ELF-1 (cell line): ENCODE measurements at regions not wholly inside any gene's neighbourhood (a gene's known extent, or its start where the extent isn't known, plus 50 kb on each side); places are given as distances from the start of the nearest gene placed in this dataset.
"Not testable (repeated sequence)": the region's sequence is repeated elsewhere in the genome, so short reads cannot be mapped to it uniquely, and the experiment has no call there.

Experiments used
- DNase-seq: peaks from one replicate; pipeline ENCODE4 v3.0.0-alpha.2; 2016; ENCODE audit warnings: low read depth, low spot score

DNA sequence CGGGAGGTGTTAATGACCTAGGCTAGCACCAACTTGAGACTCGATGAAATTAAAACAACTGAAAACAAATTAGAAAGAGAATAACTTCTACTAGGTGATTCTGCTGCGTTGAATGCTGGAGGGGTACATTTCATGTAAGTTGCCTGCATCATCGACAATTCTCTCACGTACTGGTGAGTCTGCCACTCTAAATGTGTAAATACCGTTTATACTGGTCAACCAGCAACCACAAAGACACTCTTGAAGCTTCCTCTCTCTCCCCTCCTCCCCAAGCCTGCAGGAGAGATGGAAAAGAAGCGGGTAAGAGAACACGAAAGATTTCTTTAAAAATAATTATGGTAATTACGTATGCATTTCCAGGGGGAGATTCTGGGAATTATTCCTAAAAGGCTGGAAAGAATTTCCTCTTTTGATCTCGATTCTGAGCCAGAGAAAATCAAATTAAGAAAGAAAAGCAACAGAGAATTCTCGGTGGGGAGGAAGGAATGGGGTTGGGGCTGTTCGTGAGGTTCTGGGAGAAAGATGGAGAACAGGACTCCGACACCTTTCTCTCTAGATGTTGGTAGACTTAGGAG, 68.6 kb upstream of the MRTFB start:
- no peak for DNase-seq

DNA sequence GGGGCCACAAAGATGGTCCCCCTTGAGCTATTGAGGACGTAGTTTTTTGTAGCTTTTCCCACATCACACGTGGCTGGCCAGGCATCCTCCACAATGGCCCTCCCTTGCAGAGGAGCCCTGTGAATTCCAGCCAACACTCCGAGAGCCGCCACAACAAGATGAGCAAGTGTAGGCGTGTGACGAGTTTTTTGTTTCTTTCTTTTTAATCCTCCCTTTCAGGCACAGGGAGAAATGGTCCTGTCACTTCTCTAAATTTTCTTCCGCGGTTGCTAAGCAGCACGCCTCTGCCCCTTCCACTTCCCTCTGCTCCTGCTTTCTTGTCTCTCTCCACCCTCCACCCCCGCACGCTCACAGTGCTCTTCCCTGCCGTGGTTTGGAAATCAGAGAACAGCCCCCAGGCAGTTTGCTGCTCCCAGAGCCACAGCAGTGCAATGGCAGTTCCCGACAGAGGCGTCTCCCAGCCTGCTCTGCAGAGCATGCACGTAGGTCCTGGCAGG, 68.0 kb upstream of the MRTFB start:
- peak; percentile 94 for DNase-seq

DNA sequence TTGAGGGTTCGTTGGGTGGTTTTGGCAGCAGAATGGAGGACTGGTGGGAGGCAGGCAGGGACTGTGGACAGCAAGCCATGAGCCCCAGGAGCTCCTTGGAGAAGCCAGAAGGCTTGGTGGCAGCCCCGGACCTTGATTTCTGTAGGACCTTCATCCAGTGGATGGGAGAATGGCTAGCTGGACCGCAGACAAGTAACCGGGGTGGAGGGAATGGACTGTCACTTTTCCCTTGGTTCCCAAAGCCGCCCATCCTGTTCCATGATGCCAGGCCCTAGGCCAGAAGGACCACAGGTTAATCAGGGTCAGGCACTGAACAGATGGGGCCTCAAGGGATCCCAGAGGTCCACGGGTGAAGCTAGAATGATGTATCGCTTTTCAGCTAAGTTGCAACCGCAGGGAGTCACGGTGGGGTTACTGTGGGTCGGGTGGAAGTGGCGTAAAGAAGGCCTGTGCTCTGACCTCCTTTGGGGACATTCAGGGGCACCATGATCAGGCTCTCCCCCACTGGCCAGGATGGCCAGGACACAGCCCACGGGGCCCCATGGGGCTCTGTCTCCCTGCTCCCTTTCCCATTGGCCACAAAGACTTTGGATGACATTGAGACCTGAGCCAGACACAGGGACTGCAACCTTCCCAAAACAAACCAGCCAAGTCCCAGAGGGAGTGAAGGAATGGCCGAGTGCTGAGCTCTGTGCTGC, 66.9 kb upstream of the MRTFB start:
- no peak for DNase-seq

DNA sequence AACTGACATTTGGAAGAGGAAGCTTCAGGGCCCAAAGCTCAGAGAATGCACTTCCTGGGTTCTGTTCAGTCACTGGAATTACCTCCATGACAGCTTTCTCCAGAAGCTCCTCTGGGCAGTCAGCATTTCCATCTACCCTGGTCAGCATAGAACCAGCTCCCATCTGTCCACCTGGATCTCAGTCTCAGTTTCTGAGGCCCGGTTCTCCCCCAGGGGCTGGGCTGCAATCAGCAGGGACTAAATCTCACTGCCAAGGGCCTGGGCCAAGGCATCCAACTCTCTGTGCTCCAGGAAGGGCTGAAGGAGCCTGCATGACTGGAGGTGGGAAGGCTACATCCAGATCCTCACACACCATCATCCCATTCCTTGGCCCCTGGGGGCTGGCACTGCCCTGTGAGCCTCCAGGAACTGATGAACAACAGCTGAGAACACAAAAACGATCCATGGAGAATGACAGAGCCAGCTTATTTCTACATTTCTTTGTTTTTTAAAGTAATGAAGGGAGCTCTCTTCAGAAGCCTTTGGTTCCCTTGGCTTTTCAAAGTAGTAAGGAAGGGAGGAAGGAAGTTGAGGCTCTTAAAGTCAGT, 66.3 kb upstream of the MRTFB start:
- no peak for DNase-seq

DNA sequence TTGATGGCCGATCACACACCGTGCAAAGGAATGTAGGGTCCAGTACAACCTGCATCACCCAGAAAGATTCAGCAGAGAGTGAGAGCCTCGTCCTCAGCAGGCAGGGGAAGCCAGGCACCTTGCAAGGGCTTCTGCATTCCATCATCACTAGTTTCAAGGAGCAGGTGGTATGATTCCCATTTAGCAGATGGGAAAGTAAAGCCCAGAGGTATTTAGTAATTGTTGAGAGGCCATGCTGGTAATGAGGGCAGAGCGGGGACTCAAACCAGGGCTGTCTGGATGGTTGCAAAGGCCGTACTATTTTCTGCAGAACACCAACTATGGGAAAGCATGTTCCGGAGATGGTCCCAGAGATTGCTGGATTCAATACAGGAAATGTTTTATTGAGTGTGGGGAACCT, 65.8 kb upstream of the MRTFB start:
- DNase-seq: no peak

DNA sequence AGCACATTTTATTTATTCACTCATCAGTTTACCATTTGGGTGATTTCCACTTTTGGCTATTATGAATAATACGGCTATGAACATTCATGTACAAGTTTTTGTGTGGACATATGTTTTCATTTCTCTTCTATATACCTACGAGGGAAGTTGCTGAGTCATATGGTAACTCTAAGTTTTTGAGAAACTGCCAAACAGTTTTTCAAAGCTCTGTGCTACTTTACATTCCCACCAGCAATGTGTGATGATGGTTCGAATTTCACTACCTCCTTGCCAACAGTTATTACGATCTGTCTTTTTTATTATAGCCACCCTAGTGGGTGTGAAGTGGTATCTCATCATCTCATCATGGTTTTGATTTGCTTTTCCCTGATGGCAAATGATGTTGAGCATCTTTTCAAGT, 63.7 kb upstream of the MRTFB start:
- no peak for DNase-seq

DNA sequence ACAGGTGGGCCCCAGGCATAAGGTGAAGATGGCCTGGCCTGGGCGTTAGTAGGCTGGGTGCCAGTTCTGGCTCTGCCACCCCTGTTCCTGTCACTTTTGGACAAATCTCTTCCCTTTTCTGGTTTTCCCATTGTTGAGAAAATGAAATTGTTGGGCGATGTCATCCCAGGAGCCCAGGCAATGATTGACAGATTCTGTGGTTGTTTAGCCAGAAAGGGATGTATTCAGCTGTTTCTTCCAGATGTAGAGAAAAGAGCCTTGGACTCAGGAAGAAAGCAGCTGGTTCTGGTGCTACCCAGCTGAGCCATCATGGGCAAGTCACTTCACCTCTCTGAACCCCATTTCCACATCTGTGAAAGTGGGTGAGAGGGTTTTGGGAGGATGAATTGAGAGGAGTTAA, 60.1 kb upstream of the MRTFB start:
- no peak for DNase-seq

DNA sequence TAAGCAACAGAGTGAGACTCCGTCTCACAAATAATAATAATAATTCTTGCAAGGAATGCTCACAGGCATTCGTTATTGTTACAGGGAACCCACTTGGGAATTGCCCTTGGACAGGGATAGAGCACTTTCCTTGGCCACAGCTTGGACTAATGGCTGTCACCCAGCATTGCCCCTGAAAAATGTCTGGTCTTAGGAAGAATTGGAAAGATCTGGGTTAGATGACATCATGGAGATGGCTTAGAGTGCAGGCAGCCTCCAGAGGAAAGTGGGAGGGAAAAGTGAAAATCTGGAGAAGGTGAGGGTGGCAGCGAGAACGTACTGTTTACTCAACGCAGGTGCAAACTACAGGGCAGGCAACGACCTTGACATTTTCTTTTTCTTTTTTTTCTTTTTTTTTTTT, 59.3 kb upstream of the MRTFB start:
- no peak for DNase-seq

DNA sequence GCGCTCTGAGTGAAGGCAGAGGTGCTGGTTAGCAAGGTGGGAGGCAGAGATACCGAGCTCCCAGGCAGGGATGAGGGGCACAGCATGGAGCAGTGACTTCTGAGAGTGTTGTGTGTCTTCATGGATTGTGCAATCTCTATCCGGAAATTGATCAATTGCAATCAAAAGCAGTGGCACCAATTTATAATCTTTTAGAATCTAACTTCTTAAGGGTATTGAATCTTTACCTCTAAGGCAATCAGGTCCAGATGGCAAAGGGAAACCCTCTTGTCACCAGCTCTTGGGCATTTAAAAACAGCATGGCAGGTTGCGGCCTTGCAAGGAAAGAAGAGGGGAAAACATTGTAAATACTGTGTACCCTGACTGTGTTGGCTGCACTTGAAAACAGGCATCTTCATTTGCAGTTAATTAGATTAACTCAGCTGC, 58.0 kb upstream of the MRTFB start:
- DNase-seq: no peak

DNA sequence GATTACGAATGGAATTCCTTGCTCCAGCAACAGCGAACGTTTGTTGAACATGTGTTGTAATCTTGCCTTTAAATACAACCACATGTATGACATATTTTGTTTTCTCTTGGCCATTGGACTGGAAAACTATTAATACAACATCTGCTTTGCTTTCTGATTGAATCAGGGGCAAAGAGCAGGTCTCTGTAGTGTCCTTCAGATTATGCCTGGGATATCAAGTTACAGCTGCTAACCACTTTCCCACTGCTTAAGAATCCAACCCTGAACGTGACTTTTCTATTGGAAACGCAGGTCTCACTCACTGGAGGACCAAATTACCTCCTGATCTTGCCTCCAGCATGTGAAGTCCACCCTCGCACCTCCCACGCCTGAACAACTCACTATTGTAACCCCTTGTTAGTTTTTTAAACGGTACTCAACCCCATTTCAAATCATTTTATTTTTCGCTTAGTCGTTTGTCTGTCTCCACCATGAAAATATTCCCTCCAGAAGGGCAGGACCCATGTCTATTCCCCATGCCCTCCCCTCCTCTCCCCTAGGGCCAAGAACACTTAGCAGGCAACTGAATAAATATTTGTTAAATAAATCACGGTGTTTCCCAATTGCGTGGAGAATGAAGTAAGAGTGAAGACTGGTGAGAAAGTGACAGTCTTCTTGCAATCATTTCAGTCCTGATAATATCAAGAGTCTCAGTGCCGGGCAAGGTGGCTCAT, 57.4 kb upstream of the MRTFB start:
- no peak for DNase-seq

DNA sequence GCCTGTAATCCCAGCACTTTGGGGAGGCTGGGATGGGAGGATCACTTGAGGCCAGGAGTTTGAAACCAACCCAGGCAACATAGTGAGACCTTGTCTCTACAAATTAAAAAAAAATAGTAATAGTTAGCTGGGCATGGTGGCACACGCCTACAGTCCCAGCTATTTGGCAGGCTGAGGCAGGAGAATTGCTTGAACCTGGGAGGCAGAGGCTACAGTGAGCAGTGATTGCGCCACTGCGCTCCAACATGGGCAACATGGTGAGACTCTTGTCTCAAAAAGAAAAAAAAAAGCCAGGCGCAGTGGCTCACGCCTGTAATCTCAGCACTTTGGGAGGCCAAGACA, 56.9 kb upstream of the MRTFB start:
- no peak for DNase-seq

DNA sequence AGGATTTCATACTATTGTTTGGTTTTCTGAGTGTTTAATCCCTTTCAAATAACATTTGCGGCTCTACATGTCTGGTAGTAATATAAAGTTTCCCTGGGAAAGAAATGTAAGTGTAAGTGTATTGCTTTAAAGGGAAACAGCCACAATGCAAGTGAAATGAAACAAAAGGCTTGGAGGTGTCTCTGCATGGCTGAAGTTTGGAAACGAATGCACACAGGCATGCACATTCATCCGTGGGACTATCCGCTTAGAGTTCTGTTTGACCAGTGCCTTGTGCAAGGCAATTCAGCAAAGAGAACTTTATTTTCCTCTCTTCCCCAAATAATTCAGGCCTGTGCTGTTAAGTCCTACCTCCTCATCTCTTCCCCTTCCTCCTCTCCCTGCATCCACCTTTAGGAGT, 56.1 kb upstream of the MRTFB start:
- no peak for DNase-seq

DNA sequence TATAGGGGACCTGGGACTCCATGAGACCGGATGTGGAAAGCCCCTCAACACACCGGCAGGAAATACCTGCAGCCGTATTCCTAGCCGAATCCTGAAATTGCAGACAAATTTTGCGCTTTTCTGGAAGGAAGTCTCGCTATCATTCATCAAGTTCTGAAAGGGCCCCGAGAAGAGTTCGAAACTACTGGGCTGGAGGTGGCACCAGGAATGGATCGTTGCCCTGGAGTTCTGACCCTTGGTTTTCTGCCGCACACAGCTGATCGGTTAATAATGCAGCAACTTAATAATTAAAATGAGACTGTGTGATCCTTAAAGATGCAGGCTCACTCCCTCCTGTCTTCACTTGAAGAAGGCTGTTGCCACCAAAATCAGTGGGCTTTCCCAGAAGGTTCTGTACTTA, 55.7 kb upstream of the MRTFB start:
- DNase-seq: no peak

DNA sequence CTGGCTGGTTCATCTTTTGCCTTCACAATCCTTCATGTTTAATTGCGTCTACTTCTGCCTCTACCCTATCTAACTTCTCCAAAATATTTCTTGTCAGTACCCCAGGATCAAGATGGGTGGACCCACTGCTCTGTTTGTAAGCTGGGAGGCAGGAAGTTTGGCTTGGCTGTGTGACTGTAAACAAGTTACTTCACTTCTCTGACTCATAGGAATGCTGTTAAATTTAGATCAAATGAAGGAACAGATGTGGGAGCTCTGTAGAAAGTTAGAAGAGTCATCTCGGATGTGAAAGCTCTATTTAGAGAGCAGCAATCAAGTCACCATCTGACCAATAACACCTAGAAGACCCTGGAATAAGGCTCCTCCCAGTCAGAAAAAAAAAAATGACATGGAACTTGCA, 55.2 kb upstream of the MRTFB start:
- no peak for DNase-seq

DNA sequence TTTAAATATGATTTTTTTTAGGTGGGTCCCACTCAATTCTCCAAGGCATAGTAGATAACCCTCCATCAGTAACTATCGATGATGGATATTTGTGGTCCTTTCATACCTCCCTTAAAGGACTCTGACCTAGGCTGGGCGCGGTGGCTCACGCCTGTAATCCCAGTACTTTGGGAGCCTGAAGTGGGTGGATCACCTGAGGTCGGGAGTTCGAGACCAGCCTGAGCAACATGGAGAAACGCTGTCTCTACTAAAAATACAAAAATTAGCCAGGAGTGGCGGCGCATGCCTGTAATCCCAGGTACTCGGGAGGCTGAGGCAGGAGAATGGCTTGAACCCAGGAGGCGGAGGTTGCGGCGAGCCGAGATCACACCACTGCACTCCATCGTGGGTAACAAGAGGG, 54.8 kb upstream of the MRTFB start:
- not testable (repeated sequence) for DNase-seq

DNA sequence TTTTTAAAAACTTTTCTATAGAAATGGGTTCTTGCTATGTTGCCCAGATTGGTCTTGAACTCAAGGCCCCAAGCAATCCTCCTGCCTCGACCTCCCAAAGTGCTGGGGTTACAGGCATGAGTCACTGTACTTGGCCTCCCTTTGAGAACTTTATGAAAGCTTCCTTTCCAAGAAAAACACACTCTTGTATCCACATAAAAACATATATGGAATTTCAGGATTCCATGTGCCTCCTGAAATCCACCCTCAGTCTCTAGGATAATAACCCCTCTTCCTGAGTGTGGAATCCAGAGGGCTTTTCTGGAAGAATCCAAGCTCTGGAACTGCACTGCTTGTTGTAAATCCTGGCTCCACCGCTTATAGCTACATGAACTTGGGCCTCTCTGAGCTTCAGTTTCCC, 53.2 kb upstream of the MRTFB start:
- DNase-seq: no peak

DNA sequence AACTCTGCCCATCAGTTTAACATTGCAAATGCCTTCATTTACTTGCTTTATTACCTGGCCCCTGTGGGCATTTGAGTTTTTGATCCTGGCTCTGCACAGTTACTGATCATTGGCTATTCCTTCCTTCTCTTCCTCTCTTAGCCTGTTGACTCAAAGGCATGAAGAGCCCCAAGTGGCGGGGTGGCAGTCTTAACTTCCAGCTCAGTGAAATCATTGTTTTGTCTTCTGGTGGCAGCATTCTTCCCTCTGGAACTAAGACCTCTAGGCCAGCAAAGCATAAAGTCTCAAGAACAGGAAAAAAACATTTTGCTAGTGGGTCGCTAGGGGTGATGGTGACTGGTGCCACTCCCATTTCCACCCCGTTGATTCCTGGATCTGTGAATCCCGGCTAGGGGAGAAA, 52.3 kb upstream of the MRTFB start:
- DNase-seq: no peak

DNA sequence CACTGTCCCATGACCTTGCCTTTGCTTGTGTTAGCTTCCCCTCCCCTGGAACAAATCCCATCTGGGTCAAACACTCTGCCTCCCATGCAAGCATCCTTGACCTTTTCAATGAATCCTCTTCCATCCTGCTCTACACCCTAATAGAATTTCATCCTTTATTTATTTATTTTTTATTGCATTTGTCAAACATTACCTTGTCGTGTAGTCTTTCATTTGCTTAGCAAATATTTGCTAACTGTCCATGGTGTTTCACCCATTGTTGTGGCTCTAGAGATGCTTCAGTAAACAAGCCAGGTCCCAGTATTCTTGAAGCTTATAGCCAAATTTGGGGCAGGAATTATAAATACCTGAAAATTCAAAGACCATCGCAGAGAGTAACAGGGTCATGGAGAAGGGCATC, 51.0 kb upstream of the MRTFB start:
- DNase-seq: no peak
